HG02852 (cell line): ENCODE measurements at regions not wholly inside any gene's neighbourhood (a gene's known extent, or its start where the extent isn't known, plus 50 kb on each side); places are given as distances from the start of the nearest gene placed in this dataset.

Experiments
- ATAC-seq: cut with Tn5 transposase; IDR thresholded peaks from one replicate; pipeline ENCODE4 v1.9.1; 2021; ENCODE audit warnings: mild to moderate bottlenecking, moderate library complexity; ENCODE audit not compliant: unreplicated experiment

- no peak for ATAC-seq
These were observed 795.9 kb downstream of the MAFB start for GRCh38 chr20:39893003-39893685.

- no peak for ATAC-seq
These were observed 798.3 kb downstream of the MAFB start for GRCh38 chr20:39890697-39891096.

- no peak for ATAC-seq
These were observed 800.7 kb downstream of the MAFB start for GRCh38 chr20:39888310-39888709.

- ATAC-seq = no peak
These were observed 802.3 kb downstream of the MAFB start for GRCh38 chr20:39886650-39887190.

- ATAC-seq = no peak
These were observed 802.9 kb downstream of the MAFB start for GRCh38 chr20:39885975-39886649.

DNA sequence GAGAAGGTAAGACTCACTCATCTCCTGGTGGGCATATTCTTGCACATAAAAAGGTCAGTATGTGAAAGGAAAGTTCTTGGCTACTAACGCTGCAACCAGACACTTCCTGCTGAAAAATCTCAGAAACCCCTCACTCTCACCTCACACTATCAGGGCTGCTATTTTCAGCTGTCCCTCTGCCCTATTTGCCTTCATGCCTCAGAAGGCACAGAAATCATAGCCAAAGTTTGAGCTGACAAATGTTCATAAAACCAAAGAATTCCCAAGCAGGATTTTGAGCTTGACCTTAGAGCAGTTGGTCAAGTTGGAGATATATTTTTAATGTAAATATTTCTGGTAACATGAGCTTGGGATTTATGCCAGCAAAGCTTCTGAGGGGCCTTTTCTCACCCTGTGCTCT lies 806.2 kb downstream of the MAFB start:
- ATAC-seq = no peak

- ATAC-seq = no peak
These were observed 808.1 kb downstream of the MAFB start for GRCh38 chr20:39880890-39881289.

- no peak for ATAC-seq
These were observed 809.7 kb downstream of the MAFB start for GRCh38 chr20:39879296-39879695.

DNA sequence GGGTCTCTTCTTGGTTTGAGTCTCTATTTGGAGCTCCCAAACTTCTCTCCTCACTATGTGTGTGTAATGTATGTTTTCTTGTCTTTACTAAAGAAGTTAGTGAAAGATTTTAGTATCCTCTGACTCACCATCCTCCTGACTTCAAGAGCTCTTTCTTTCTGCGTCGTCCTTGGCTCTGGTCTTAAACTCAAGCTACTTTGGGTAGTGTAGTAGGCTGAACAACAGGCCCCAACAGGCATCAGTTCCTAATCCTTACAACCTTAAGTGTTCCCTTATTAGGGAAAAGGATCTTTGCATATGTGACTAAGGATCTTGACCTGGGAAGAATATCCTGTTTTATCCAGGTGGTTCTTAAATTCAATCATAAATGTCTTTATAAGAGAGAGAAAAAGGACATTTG lies 810.2 kb downstream of the MAFB start:
- no peak for ATAC-seq

- no peak for ATAC-seq
These were observed 810.7 kb downstream of the MAFB start for GRCh38 chr20:39878320-39878719.

DNA sequence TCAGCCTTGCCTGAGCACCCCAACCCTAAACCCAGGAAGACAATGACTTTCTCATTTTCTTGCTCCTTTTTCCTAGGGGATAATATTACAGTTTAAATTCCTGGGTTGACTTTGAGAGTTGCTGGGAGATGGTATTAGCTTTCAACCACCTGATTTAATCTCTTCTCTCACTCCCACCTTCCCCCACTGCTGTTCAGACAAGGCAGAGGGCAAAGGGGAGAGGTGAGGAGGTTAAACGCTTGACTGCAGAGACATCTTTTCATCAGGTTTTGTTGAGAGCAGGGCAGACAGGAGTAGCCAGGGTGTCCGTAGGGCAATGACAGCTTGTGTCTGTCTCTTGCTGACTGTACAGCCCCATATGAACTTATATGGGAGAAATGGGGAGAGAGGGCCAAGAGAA lies 811.2 kb downstream of the MAFB start:
- no peak for ATAC-seq

DNA sequence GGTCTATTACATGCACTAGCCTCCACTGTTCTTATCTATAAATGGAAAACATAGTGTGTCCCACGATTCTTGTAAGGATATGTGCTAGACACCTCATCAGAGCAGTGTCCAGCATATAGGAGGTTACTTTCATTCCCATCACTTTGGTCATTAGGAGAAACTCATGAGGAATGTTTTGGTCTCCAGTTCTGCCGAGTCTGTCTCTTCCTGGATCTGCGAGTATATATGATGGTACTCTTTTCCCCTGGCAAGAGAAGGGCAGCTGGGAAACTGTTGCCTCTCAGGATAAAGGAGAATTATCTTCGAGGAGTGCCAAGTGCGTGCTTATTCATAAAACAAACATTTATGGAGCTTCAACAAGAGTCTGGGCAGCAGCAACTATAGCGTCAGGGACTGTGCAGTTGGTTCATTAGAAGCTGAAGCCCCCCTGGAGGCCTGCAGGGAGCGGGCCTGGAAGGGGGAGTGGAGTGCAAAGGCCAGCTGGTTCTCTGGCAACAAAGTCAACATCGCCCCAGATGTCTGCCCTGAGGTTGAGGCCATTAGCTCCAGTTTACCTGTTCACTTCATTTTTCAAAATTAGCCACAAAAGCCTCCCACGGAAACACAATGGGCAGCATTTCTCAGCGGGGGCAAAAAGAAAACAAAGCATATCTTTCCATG lies 811.9 kb downstream of the MAFB start:
- no peak for ATAC-seq

- ATAC-seq = no peak
These were observed 813.4 kb downstream of the MAFB start for GRCh38 chr20:39875492-39876110.

- peak; percentile 96 for ATAC-seq
These were observed 814.8 kb downstream of the MAFB start for GRCh38 chr20:39874049-39874893.

GRCh38 chr20:39873286-39873685 lies 815.8 kb downstream of the MAFB start:
- no peak for ATAC-seq

GRCh38 chr20:39871013-39871412 lies 818.0 kb downstream of the MAFB start:
- ATAC-seq = no peak

- ATAC-seq = no peak
These were observed 823.6 kb downstream of the MAFB start for GRCh38 chr20:39865446-39865845.

GRCh38 chr20:39862470-39862891 lies 826.6 kb downstream of the MAFB start:
- no peak for ATAC-seq

GRCh38 chr20:39861381-39861780 lies 827.7 kb downstream of the MAFB start:
- no peak for ATAC-seq

- ATAC-seq = no peak
These were observed 831.2 kb downstream of the MAFB start for GRCh38 chr20:39857835-39858234.

DNA sequence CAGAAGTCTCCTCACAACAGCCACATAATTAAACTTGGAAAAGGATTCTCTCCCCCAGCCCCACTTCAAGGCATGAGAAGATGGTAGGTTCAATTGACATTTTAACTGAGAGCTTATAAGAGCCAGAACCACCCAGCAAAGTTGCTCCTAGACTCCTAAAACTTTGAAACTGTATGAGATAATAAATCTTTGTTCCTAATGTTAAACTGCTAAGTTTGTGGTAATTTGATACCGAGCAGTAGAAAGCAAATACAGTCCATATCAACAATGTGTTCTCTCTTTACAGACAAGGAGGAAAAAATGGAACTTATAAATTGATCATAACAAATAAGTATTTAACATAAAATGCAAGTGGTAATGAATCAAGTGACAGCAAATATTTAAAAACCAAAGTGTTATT lies 831.8 kb downstream of the MAFB start:
- no peak for ATAC-seq
